Upper lobe of left lung (tissue), 4 donors: ENCODE measurements at regions not wholly inside any gene's neighbourhood (a gene's known extent, or its start where the extent isn't known, plus 50 kb on each side); places are given as distances from the start of the nearest gene placed in this dataset.

Experiments used
- EP300 ChIP-seq, 4 donors: sonication (generic); formaldehyde crosslinking; IDR thresholded peaks; one replicate each; pipeline ENCODE4 v1.5.1; 2017; ENCODE audit warnings: antibody characterized with exemption in 4 of 4, control low read depth in 2 of 4
- POLR2A ChIP-seq, 4 donors: fragments of 450-650 bp; IDR thresholded peaks; one replicate each; pipeline ENCODE4 v1.5.1; 2016 to 2017; ENCODE audit warnings: antibody characterized with exemption in 4 of 4, mild to moderate bottlenecking in 2 of 4
- POLR2AphosphoS5 ChIP-seq, 2 donors: sonication (generic); formaldehyde crosslinking; IDR thresholded peaks; one replicate each; pipeline ENCODE4 v1.5.1; 2017; ENCODE audit warnings: antibody characterized with exemption in 2 of 2
- TF ChIP-seq, protein P1 (sequence below), 6 experiments: fragments of 450-650 bp in 4 of 6; fragments of 200-600 bp in 2 of 6; sonication (generic) in 2 of 6; IDR thresholded peaks; one replicate each; pipeline ENCODE4 v1.5.1; 2016 to 2019; ENCODE audit warnings: antibody characterized with exemption in 6 of 6

DNA sequence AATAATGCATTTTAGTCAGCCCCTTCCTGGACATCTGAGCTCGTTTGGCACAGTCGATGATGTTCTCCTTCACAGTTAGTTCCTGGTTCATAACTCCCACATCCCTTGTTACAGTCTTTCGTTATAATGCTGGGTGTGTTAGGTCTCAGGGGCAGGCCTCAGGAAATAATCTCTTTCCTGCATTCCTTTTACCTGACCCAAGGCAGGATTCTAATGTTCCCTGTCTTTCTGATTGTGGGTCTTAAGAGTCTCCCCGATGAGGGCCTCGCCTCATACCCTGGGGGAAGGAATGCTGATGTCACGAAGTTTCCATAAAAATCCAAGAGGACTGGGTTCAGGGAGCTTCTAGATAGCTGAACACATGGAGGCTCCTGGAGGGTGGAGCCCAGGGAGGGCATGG, 104.0 kb upstream of the CARMIL1 start:
- TF ChIP-seq EP300 (IDR thresholded peaks at IDR 0.05), result no peak
- TF ChIP-seq, protein P1, sequence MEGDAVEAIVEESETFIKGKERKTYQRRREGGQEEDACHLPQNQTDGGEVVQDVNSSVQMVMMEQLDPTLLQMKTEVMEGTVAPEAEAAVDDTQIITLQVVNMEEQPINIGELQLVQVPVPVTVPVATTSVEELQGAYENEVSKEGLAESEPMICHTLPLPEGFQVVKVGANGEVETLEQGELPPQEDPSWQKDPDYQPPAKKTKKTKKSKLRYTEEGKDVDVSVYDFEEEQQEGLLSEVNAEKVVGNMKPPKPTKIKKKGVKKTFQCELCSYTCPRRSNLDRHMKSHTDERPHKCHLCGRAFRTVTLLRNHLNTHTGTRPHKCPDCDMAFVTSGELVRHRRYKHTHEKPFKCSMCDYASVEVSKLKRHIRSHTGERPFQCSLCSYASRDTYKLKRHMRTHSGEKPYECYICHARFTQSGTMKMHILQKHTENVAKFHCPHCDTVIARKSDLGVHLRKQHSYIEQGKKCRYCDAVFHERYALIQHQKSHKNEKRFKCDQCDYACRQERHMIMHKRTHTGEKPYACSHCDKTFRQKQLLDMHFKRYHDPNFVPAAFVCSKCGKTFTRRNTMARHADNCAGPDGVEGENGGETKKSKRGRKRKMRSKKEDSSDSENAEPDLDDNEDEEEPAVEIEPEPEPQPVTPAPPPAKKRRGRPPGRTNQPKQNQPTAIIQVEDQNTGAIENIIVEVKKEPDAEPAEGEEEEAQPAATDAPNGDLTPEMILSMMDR (IDR thresholded peaks at IDR 0.05), result no peak
- no peak for TF ChIP-seq POLR2AphosphoS5 (IDR thresholded peaks at IDR 0.05)
- TF ChIP-seq POLR2A (IDR thresholded peaks at IDR 0.05), result no peak
